ENCODE measurements at regions not wholly inside any gene's neighbourhood (a gene's known extent, or its start where the extent isn't known, plus 50 kb on each side); places are given as distances from the start of the nearest gene placed in this dataset.

- no peaks in the 10 kb centered on the region for H3K4me1 ChIP-seq
- H3K36me3 ChIP-seq (replicated peaks in 1 of 2; ENCODE audit: insufficient read depth in 1 of 2, low read depth in 2 of 2), result no peaks in the 10 kb centered on the region
- no peak overlapping the region for H3K27ac ChIP-seq
- no peaks in the 10 kb centered on the region for H3K27me3 ChIP-seq
- 68 to 73% methylated on average over 4 of the region's 4 CpGs for WGBS, 2 donors
- DNase-seq (no peak), ATAC-seq (no peak)
- H3K9me3 ChIP-seq, result no peaks in the 10 kb centered on the region
- intact Hi-C loops (cut with DNase I), result no loop called here
- no peak for TF ChIP-seq CTCF (IDR thresholded peaks at IDR 0.05)
- TF ChIP-seq POLR2A (IDR thresholded peaks at IDR 0.05), result no peak
- no peak overlapping the region for H3K4me3 ChIP-seq
Observed at GRCh38 chr14:29489911-29490425, 437.7 kb downstream of the PRKD1 start.

GRCh38 chr14:29493849-29494248, 433.8 kb downstream of the PRKD1 start:
- DNase-seq, result no peak
- no peaks in the 10 kb centered on the region for H3K27me3 ChIP-seq
- no peak overlapping the region for H3K4me3 ChIP-seq
- no peak for ATAC-seq
- no peaks in the 10 kb centered on the region for H3K36me3 ChIP-seq (replicated peaks in 1 of 2; ENCODE audit: insufficient read depth in 1 of 2, low read depth in 2 of 2)
- TF ChIP-seq CTCF (IDR thresholded peaks at IDR 0.05), result no peak
- TF ChIP-seq POLR2A (IDR thresholded peaks at IDR 0.05), result no peak
- 40 to 45% methylated on average over 4 of the region's 4 CpGs for WGBS, 2 donors
- H3K9me3 ChIP-seq, result peaks cover 0 to 4% (median 0%) of the 10 kb centered on the region in 3 donors
- no peaks in the 10 kb centered on the region for H3K4me1 ChIP-seq
- no peak overlapping the region for H3K27ac ChIP-seq
- intact Hi-C loops (cut with DNase I), result no loop called here

GRCh38 chr14:29494312-29494711, 433.3 kb downstream of the PRKD1 start:
- ATAC-seq (no peak), DNase-seq (no peak)
- no peak for TF ChIP-seq CTCF (IDR thresholded peaks at IDR 0.05)
- H3K4me1 ChIP-seq, result no peaks in the 10 kb centered on the region
- H3K36me3 ChIP-seq (replicated peaks in 1 of 2; ENCODE audit: insufficient read depth in 1 of 2, low read depth in 2 of 2), result no peaks in the 10 kb centered on the region
- 52 to 59% methylated on average over 1 of the region's 1 CpG for WGBS, 2 donors
- intact Hi-C loops (cut with DNase I), result no loop called here
- H3K4me3 ChIP-seq, result no peak overlapping the region
- H3K9me3 ChIP-seq, result peaks cover 0 to 4% (median 0%) of the 10 kb centered on the region in 3 donors
- H3K27ac ChIP-seq, result no peak overlapping the region
- H3K27me3 ChIP-seq, result no peaks in the 10 kb centered on the region

- Histone ChIP-seq H3K4me3 (no peak overlapping the region), H3K9me3 (no peaks in the 10 kb centered on the region), H3K36me3 (replicated peaks in 1 of 2; ENCODE audit: insufficient read depth in 1 of 2, low read depth in 2 of 2) (no peaks in the 10 kb centered on the region), H3K27ac (no peak overlapping the region), H3K4me1 (no peaks in the 10 kb centered on the region), H3K27me3 (no peaks in the 10 kb centered on the region)
- TF ChIP-seq POLR2A (IDR thresholded peaks at IDR 0.05) (no peak), CTCF (IDR thresholded peaks at IDR 0.05) (no peak)
- ATAC-seq (no peak), DNase-seq (no peak)
- intact Hi-C loops (cut with DNase I), result no loop called here
Observed at GRCh38 chr14:29503903-29504302, 423.7 kb downstream of the PRKD1 start.

GRCh38 chr14:29518335-29518734, 409.3 kb downstream of the PRKD1 start:
- Histone ChIP-seq H3K4me1 (no peaks in the 10 kb centered on the region), H3K27ac (no peak overlapping the region), H3K9me3 (no peaks in the 10 kb centered on the region), H3K36me3 (replicated peaks in 1 of 2; ENCODE audit: insufficient read depth in 1 of 2, low read depth in 2 of 2) (no peaks in the 10 kb centered on the region), H3K4me3 (no peak overlapping the region), H3K27me3 (no peaks in the 10 kb centered on the region)
- TF ChIP-seq POLR2A (IDR thresholded peaks at IDR 0.05) (no peak), CTCF (IDR thresholded peaks at IDR 0.05) (no peak)
- ATAC-seq (no peak), DNase-seq (no peak)
- intact Hi-C loops (cut with DNase I), result no loop called here
- WGBS, 2 donors, result 16 to 19% methylated on average over 2 of the region's 2 CpGs
